ENCODE measurements at regions not wholly inside any gene's neighbourhood (a gene's known extent, or its start where the extent isn't known, plus 50 kb on each side); places are given as distances from the start of the nearest gene placed in this dataset.

- H3K4me3 ChIP-seq (ENCODE audit: low read depth, low read length) = no peak overlapping the region
- TF ChIP-seq CTCF (IDR thresholded peaks at IDR 0.05; ENCODE audit: insufficient read depth, low read depth, low read length, missing control alignments) = no peak
- peak; percentile 67 for DNase-seq (ENCODE audit: low read depth)
These were observed 127.6 kb upstream of the RASGRP1 start for GRCh38 chr15:38691965-38692788.

DNA sequence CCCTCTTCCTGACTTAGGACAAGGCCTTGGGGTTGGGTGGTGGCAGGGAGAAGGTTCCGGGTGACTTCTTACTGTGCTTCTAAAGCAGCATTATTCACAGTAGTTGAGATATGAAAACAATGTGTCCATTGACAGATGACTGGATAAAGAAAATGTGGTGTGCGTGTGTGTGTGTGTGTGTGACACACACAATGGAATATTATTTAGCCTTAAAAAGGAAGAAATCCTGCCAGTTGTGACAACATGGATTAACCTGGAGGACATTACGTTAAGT is 128.1 kb upstream of the RASGRP1 start:
- no peak overlapping the region for H3K4me3 ChIP-seq (ENCODE audit: low read depth, low read length)
- no peak for TF ChIP-seq CTCF (IDR thresholded peaks at IDR 0.05; ENCODE audit: insufficient read depth, low read depth, low read length, missing control alignments)
- DNase-seq (ENCODE audit: low read depth) = no peak

DNA sequence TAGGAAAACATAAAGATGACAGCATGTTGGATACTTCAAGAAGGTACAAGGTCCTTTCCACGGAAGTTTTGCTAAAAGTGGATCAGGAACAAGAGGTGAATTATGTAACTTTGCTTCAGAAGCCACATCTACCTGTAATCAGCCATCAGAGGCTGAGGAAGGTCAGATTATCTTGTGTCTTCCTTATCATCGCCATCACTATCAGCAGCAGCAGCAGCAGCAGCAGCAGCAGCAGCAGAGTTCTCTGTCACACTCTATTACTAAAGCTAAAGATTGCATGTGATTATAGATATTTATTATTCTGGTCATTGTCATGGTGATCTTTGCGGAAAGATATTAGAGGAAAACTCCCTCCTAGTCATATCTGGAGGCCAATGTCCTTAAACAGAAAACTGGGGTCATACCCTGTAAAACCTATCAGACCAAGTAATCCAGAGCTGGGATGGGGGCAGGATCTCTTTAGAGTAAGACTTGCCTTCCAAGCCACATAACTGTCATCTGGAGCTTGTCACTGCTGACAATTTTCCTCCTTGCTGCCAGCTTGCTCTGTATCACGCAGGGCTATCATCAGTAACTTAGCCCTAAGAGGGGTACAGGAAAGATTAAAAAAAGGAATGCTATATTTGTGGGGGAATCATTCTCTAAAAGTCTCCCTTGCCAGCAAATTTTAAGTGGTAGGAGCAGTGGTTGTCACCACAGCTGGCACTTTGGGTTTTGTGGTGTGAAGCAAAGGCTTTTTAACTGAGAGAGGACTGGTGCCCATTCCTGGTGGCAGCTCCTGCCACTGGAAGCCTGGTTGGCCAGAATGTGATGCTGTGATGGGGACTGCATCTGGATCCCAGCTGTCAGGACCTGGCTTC is 130.9 kb upstream of the RASGRP1 start:
- no peak for TF ChIP-seq CTCF (IDR thresholded peaks at IDR 0.05; ENCODE audit: insufficient read depth, low read depth, low read length, missing control alignments)
- no peak overlapping the region for H3K4me3 ChIP-seq (ENCODE audit: low read depth, low read length)
- DNase-seq (ENCODE audit: low read depth) = peak; percentile 49

- peak; percentile 77 for DNase-seq (ENCODE audit: low read depth)
- no peak overlapping the region for H3K4me3 ChIP-seq (ENCODE audit: low read depth, low read length)
- no peak for TF ChIP-seq CTCF (IDR thresholded peaks at IDR 0.05; ENCODE audit: insufficient read depth, low read depth, low read length, missing control alignments)
These were observed 131.6 kb upstream of the RASGRP1 start for GRCh38 chr15:38696109-38696727.

DNA sequence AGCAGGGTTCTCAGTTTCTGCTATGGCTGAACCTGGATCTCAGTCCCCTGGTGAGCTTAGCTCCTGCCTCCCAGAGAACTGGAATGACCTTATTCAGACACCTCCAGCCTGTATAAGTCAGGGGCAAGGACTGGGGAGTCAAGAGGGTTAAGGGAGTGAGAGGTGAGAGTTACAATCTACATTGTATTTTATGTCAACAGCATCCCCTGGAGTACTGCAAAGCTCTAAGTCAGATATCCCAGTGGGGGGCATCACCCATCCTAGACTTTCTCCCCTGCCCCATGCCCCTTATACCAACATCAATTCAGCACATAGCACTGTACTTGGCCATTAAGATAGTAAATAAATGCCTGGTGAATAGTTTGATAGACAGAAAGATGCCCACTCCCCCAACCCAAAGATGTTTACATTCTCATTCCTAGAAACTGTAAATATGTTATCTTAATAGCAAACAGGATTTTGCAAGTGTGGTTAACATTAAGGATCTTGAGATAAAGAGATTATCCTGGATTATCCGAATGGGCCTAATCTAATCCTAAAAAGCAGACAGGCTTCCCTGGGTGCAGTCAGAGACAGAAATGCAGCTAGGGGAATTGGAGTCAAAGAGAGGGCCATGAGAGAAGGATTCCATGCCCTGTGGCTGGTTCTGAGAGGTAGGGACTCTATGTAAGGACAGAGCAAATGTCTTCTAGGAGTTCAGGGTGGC is 132.3 kb upstream of the RASGRP1 start:
- no peak overlapping the region for H3K4me3 ChIP-seq (ENCODE audit: low read depth, low read length)
- no peak for DNase-seq (ENCODE audit: low read depth)
- no peak for TF ChIP-seq CTCF (IDR thresholded peaks at IDR 0.05; ENCODE audit: insufficient read depth, low read depth, low read length, missing control alignments)

DNA sequence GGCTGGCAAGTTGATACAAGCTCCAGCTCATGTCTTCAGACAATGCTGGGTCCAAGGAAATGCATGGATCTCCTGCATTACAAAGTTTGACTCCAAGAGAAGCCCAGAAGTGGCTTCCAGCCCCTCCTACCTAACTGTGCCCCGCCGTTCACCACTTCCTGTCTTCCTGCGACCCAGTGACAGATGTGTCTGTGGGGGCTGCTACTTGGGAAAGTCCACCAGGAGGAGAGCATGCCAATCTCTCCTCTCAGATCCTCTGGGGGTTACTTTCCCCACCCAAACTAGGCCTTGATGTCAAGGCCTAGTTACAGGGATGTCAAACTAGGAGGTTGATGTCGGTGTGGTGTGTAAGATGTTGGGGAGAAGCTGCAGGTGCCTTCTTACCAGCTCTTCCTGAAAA is 133.6 kb upstream of the RASGRP1 start:
- peak; percentile 38 for DNase-seq (ENCODE audit: low read depth)
- H3K4me3 ChIP-seq (ENCODE audit: low read depth, low read length) = no peak overlapping the region
- TF ChIP-seq CTCF (IDR thresholded peaks at IDR 0.05; ENCODE audit: insufficient read depth, low read depth, low read length, missing control alignments) = no peak

Measured in GM12865 (cell line).